GM13976 (cell line): ENCODE measurements at regions not wholly inside any gene's neighbourhood (a gene's known extent, or its start where the extent isn't known, plus 50 kb on each side); places are given as distances from the start of the nearest gene placed in this dataset.
"Not testable (repeated sequence)": the region's sequence is repeated elsewhere in the genome, so short reads cannot be mapped to it uniquely, and the experiment has no call there.

Experiments
- DNase-seq: peaks from one replicate; pipeline ENCODE4 v3.0.0; 2012; ENCODE audit warnings: low spot score
- in situ Hi-C: fragments of 300-500 bp; cut with MboI; formaldehyde crosslinking; loops from one replicate; pipeline ENCODE4 v1.12.0; 2022; ENCODE audit warnings: low sequenced_read_pairs, mixed read lengths, inconsistent platforms; ENCODE audit not compliant: unreplicated experiment
- TF ChIP-seq, protein P1 (sequence below): IDR thresholded peaks from 2 replicates; pipeline ENCODE4 v1.5.1; 2012; ENCODE audit warnings: borderline replicate concordance, mild to moderate bottlenecking; ENCODE audit not compliant: insufficient read depth; ENCODE audit errors: extremely low read depth, missing control alignments, control extremely low read depth

DNA sequence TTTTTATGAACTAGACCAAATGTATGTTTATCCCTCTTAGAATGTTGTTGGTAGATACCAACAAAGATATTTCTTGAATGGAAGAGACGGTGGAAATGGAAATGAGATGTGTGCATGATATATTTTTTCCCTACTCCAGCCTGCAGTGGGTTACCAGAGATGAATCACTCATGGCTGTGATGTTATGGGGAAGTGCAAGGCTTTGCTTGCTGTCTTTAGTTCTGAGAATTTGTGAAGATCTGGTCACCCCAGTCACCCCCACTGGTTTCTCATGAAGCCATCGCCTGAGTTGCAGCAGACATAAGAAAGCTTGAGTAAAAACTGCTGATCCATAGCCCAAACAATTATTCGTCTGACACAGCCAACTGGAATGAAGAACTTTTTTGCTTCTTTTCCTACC lies 78.1 kb upstream of the EOMES start:
- no peak for DNase-seq
- TF ChIP-seq, protein P1, sequence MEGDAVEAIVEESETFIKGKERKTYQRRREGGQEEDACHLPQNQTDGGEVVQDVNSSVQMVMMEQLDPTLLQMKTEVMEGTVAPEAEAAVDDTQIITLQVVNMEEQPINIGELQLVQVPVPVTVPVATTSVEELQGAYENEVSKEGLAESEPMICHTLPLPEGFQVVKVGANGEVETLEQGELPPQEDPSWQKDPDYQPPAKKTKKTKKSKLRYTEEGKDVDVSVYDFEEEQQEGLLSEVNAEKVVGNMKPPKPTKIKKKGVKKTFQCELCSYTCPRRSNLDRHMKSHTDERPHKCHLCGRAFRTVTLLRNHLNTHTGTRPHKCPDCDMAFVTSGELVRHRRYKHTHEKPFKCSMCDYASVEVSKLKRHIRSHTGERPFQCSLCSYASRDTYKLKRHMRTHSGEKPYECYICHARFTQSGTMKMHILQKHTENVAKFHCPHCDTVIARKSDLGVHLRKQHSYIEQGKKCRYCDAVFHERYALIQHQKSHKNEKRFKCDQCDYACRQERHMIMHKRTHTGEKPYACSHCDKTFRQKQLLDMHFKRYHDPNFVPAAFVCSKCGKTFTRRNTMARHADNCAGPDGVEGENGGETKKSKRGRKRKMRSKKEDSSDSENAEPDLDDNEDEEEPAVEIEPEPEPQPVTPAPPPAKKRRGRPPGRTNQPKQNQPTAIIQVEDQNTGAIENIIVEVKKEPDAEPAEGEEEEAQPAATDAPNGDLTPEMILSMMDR: no peak
- in situ Hi-C loops: no loop called here

DNA sequence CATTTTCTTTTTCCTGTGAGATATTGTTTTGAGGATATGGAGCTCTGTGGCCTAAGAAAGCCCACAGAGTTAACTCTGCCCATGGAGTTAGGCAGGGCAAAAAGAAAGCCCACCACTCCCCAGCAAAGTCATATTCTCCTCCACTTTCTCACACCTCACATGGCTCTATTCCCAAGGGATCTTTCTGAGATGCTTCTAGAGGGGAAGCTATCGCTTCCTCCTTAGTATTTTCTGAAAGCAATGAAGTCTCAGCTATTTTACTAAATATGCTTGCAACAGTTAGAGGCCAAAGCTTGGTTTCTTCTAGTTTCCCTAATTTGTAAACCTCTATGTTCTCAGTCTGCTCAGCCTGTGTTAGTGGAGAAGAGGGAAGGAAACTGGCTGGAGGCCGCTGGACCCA lies 80.3 kb upstream of the EOMES start:
- TF ChIP-seq, protein P1: no peak
- no peak for DNase-seq
- in situ Hi-C loops: no loop called here

DNA sequence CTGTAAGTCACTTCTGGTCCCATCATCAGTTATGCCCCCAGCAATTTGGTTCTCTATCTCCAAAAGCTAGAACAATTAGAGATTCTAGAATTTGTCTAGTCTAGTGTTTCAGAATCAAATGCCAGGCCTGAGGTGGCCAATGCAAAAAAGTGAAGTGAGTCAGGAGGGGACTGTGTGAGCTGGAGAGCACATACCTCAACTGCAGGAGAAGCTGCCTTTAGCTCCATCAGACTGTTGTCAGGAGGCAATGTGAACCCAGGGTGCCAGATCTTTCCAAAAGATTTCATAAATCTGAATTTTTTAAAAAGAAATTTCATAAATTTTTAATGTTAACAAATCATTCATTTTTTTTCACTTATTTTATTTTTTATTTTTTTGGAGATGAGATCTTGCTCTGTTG lies 80.7 kb upstream of the EOMES start:
- DNase-seq: no peak

DNA sequence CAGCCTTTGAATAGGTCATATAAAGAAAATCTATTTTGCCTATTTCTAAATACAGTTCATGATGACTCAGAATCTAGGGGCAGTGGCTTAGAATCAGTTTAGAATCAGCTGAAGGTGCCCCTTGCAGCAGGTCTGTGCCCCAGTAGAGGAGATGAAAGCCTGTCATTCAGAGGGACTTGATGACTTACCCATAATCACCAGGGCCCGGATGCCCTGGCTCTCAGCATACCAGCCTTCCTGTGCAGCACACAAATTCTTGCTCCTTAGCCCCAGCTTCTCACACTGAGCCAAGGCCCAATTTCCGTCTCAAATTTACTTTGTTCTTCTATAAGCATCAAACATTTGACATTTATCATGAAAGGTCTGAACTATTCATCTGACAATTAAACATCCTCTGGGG lies 83.2 kb upstream of the EOMES start:
- no peak for DNase-seq
- in situ Hi-C loops: no loop called here
- TF ChIP-seq, protein P1: no peak

More for the DNA sequence above, 80.7 kb upstream of the EOMES start:
- in situ Hi-C loops: no loop called here
- TF ChIP-seq, protein P1: no peak

DNA sequence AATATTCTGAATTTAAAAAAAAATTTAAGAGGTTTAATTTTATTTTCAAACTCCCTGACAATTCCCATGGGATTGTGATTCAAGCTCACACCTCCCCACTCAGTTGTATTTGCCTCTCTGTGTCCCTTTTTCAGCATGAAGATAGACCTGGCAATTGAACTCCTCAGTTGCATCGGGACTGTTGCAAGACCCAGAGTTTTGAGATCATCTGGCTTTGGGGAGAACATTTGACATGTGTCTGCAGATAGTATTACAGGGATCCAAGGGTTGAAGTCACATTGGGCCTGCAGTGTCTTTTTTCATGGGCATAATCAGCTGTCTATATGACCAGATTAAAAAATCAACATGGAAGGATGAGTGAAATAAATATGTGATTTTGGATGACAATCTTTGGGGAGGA lies 91.1 kb upstream of the EOMES start:
- no peak for DNase-seq
- TF ChIP-seq, protein P1: no peak
- in situ Hi-C loops: no loop called here

DNA sequence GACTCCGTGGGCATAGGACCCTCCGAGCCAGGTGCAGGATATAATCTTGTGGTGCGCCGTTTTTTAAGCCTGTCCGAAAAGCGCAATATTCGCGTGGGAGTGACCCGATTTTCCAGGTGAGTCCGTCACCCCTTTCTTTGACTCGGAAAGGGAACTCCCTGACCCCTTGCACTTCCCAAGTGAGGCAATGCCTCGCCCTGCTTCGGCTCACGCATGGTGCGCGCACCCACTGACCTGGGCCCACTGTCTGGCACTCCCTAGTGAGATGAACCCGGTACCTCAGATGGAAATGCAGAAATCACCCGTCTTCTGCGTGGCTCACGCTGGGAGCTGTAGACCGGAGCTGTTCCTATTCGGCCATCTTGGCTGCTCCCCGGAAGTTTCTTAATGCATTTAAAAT lies 99.5 kb upstream of the EOMES start:
- DNase-seq, in situ Hi-C loops: not testable (repeated sequence)

DNA sequence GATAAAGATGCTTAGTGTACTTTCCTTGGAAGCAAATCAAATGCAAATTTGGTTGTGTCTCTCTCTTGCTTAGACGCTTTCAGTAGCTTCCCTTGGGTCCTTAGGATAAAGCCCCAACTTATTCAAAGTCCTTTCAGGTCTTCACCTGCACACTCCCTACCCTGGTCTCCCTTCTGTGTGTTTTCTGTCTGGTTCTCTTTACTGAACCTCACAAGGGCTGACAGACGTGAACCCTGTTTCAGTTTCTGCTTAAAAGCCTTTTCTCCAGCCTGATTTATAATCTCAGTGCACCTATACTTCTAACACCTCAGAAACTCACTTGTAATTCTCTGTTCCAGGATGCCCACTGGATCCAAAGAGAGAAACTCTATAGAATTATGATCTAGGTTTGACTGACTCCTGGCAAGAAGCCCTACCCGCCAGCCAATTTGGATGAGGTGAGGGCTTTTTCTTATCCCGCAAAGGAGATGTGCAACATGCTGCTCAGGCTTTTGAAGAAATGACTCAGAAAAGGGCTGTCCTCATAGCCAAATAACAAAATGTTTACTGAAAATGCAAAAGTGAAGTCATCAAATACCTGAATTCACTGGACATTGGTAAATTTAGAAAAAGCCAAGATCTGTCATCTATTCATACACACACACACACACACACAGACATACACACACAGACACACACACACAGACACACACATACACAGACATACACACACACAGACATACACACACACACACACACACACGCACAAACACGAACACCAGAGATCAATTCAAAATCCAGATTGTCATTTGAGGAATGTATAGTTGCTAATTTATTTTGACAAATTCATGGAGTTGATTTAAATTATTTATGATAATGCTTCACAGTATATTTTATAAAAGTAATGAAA lies 102.4 kb upstream of the EOMES start:
- DNase-seq: no peak
- TF ChIP-seq, protein P1: no peak
- in situ Hi-C loops: no loop called here
